GM23338 (cell line): ENCODE measurements at regions not wholly inside any gene's neighbourhood (a gene's known extent, or its start where the extent isn't known, plus 50 kb on each side); places are given as distances from the start of the nearest gene placed in this dataset.

Experiments used
- CREB1 ChIP-seq: fragments of 250-450 bp; sonication (Bioruptor Pico); IDR thresholded peaks from 2 replicates; pipeline ENCODE4 v1.5.0; 2020; ENCODE audit warnings: low read depth, mild to moderate bottlenecking, moderate library complexity
- ETS1 ChIP-seq: IDR thresholded peaks from 2 replicates; pipeline ENCODE4 v1.6.1; 2016; ENCODE audit warnings: antibody characterized with exemption
- EZH2 ChIP-seq: fragments of 200-600 bp; sonication (generic); IDR thresholded peaks from one replicate; pipeline ENCODE4 v1.8.0; 2017; ENCODE audit warnings: antibody characterized with exemption, mild to moderate bottlenecking, low read depth; ENCODE audit not compliant: unreplicated experiment
- EZH2phosphoT487 ChIP-seq: fragments of 200-600 bp; sonication (generic); IDR thresholded peaks from one replicate; pipeline ENCODE4 v1.8.1; 2018; ENCODE audit warnings: antibody characterized with exemption; ENCODE audit not compliant: unreplicated experiment
- JUNB ChIP-seq: IDR thresholded peaks from one replicate; pipeline ENCODE4 v1.6.1; 2016; ENCODE audit warnings: antibody characterized with exemption; ENCODE audit not compliant: unreplicated experiment
- NANOG ChIP-seq: IDR thresholded peaks from 2 replicates; pipeline ENCODE4 v1.6.1; 2016; ENCODE audit warnings: antibody characterized with exemption, borderline replicate concordance
- POLR2AphosphoS5 ChIP-seq: IDR thresholded peaks from 2 replicates; pipeline ENCODE4 v1.6.1; 2016; ENCODE audit warnings: antibody characterized with exemption, low read depth
- REST ChIP-seq: IDR thresholded peaks from one replicate; pipeline ENCODE4 v1.6.1; 2018; ENCODE audit warnings: antibody characterized with exemption; ENCODE audit not compliant: unreplicated experiment
- STAT1 ChIP-seq: IDR thresholded peaks from one replicate; pipeline ENCODE4 v1.6.1; 2016; ENCODE audit warnings: antibody characterized with exemption; ENCODE audit not compliant: unreplicated experiment
- ZNF114 ChIP-seq: fragments of 250-450 bp; sonication (Bioruptor Pico); IDR thresholded peaks from 2 replicates; pipeline ENCODE4 v1.5.0; 2020; ENCODE audit warnings: mild to moderate bottlenecking, moderate library complexity
- ZNF331 ChIP-seq: fragments of 250-450 bp; sonication (Bioruptor Pico); IDR thresholded peaks from 2 replicates; pipeline ENCODE4 v1.5.0; 2020; ENCODE audit warnings: low read depth, mild to moderate bottlenecking, moderate library complexity
- TF ChIP-seq, protein P1 (sequence below), 2 experiments: fragments of 200-600 bp in 1 of 2; sonication (generic) in 1 of 2; conservative IDR thresholded peaks; 2 replicates each; pipeline versions ENCODE4 v1.5.1 to v1.6.1; 2016 to 2017; ENCODE audit warnings: antibody characterized with exemption in 2 of 2, low read depth in 2 of 2, mild to moderate bottlenecking in 2 of 2, moderate library complexity in 1 of 2
- TF ChIP-seq, protein P2 (sequence below): fragments of 250-450 bp; sonication (Bioruptor Pico); IDR thresholded peaks from 2 replicates; pipeline ENCODE4 v1.5.0; 2020; ENCODE audit warnings: mild to moderate bottlenecking, moderate library complexity

DNA sequence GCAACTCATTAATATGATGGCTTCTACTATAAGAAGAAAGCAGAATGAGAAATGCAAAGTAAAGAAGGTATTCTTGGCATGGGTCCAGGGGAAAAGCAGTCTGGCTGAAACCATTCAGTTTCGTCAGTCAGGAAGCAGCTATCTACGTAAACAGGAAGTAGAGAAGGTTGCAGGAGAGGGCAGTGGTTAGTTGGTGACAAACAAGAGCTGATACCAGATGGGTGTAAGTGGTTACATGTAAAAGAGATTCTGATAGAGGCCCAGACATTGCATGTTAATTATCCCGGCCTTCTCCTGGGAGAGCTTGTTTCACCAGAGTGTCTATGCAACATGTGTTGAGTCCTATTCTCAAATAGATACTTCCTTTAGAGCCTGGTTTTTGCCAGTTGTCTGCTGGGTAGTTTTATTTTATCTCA is 58.4 kb upstream of the PSMA1 start:
- TF ChIP-seq, protein P1, sequence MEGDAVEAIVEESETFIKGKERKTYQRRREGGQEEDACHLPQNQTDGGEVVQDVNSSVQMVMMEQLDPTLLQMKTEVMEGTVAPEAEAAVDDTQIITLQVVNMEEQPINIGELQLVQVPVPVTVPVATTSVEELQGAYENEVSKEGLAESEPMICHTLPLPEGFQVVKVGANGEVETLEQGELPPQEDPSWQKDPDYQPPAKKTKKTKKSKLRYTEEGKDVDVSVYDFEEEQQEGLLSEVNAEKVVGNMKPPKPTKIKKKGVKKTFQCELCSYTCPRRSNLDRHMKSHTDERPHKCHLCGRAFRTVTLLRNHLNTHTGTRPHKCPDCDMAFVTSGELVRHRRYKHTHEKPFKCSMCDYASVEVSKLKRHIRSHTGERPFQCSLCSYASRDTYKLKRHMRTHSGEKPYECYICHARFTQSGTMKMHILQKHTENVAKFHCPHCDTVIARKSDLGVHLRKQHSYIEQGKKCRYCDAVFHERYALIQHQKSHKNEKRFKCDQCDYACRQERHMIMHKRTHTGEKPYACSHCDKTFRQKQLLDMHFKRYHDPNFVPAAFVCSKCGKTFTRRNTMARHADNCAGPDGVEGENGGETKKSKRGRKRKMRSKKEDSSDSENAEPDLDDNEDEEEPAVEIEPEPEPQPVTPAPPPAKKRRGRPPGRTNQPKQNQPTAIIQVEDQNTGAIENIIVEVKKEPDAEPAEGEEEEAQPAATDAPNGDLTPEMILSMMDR (conservative IDR thresholded peaks at IDR 0.05; ENCODE audit: low read depth in 2 of 2): no peak
- no peak for TF ChIP-seq ZNF331
- no peak for TF ChIP-seq EZH2
- TF ChIP-seq POLR2AphosphoS5: no peak
- no peak for TF ChIP-seq EZH2phosphoT487
- TF ChIP-seq, protein P2, sequence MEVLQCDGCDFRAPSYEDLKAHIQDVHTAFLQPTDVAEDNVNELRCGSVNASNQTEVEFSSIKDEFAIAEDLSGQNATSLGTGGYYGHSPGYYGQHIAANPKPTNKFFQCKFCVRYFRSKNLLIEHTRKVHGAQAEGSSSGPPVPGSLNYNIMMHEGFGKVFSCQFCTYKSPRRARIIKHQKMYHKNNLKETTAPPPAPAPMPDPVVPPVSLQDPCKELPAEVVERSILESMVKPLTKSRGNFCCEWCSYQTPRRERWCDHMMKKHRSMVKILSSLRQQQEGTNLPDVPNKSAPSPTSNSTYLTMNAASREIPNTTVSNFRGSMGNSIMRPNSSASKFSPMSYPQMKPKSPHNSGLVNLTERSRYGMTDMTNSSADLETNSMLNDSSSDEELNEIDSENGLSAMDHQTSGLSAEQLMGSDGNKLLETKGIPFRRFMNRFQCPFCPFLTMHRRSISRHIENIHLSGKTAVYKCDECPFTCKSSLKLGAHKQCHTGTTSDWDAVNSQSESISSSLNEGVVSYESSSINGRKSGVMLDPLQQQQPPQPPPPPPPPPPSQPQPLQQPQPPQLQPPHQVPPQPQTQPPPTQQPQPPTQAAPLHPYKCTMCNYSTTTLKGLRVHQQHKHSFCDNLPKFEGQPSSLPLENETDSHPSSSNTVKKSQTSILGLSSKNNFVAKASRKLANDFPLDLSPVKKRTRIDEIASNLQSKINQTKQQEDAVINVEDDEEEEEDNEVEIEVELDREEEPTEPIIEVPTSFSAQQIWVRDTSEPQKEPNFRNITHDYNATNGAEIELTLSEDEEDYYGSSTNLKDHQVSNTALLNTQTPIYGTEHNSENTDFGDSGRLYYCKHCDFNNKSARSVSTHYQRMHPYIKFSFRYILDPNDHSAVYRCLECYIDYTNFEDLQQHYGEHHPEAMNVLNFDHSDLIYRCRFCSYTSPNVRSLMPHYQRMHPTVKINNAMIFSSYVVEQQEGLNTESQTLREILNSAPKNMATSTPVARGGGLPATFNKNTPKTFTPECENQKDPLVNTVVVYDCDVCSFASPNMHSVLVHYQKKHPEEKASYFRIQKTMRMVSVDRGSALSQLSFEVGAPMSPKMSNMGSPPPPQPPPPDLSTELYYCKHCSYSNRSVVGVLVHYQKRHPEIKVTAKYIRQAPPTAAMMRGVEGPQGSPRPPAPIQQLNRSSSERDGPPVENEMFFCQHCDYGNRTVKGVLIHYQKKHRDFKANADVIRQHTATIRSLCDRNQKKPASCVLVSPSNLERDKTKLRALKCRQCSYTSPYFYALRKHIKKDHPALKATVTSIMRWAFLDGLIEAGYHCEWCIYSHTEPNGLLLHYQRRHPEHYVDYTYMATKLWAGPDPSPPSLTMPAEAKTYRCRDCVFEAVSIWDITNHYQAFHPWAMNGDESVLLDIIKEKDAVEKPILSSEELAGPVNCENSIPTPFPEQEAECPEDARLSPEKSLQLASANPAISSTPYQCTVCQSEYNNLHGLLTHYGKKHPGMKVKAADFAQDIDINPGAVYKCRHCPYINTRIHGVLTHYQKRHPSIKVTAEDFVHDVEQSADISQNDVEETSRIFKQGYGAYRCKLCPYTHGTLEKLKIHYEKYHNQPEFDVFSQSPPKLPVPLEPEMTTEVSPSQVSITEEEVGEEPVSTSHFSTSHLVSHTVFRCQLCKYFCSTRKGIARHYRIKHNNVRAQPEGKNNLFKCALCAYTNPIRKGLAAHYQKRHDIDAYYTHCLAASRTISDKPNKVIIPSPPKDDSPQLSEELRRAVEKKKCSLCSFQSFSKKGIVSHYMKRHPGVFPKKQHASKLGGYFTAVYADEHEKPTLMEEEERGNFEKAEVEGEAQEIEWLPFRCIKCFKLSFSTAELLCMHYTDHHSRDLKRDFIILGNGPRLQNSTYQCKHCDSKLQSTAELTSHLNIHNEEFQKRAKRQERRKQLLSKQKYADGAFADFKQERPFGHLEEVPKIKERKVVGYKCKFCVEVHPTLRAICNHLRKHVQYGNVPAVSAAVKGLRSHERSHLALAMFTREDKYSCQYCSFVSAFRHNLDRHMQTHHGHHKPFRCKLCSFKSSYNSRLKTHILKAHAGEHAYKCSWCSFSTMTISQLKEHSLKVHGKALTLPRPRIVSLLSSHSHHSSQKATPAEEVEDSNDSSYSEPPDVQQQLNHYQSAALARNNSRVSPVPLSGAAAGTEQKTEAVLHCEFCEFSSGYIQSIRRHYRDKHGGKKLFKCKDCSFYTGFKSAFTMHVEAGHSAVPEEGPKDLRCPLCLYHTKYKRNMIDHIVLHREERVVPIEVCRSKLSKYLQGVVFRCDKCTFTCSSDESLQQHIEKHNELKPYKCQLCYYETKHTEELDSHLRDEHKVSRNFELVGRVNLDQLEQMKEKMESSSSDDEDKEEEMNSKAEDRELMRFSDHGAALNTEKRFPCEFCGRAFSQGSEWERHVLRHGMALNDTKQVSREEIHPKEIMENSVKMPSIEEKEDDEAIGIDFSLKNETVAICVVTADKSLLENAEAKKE (CRISPR knock-in tag): no peak
- TF ChIP-seq ETS1: no peak
- TF ChIP-seq CREB1 (CRISPR knock-in tag): no peak
- no peak for TF ChIP-seq JUNB
- TF ChIP-seq REST: no peak
- TF ChIP-seq ZNF114: no peak
- no peak for TF ChIP-seq NANOG
- TF ChIP-seq STAT1: no peak
